OCI-LY3 (cell line): ENCODE measurements at regions not wholly inside any gene's neighbourhood (a gene's known extent, or its start where the extent isn't known, plus 50 kb on each side); places are given as distances from the start of the nearest gene placed in this dataset.

Experiments
- H2AFZ ChIP-seq: fragments of 200-600, 300-600 bp; shearing (Covaris generic); 2 replicates; pipeline ENCODE4 v1.6.0; 2014; ENCODE audit warnings: antibody characterized with exemption, low read depth, low read length
- H3K27ac ChIP-seq: fragments of 200-600, 300-600 bp; sonication (generic); 2 replicates; pipeline ENCODE4 v1.5.1; 2014; ENCODE audit warnings: mild to moderate bottlenecking, low read length, moderate library complexity, mixed read lengths
- H3K27me3 ChIP-seq: fragments of 200-600, 300-600 bp; sonication (generic); 2 replicates; pipeline ENCODE4 v1.6.1; 2014; ENCODE audit warnings: low read depth, low read length, mixed read lengths
- H3K36me3 ChIP-seq: fragments of 200-600, 300-600 bp; sonication (generic); replicated peaks from 2 replicates; pipeline ENCODE3; 2014; ENCODE audit warnings: low read depth, low read length, mixed read lengths
- H3K4me1 ChIP-seq: fragments of 300-600, 200-600 bp; sonication (generic); 2 replicates; pipeline ENCODE4 v1.6.1; 2014; ENCODE audit warnings: low read length, mixed read lengths
- H3K4me2 ChIP-seq: fragments of 200-600, 300-600 bp; sonication (generic); 2 replicates; pipeline ENCODE4 v1.6.1; 2014; ENCODE audit warnings: low read length, mixed read lengths
- H3K4me3 ChIP-seq: fragments of 300-600, 200-600 bp; sonication (generic); 2 replicates; pipeline ENCODE4 v1.5.1; 2014; ENCODE audit warnings: antibody characterized with exemption, mild to moderate bottlenecking, low read length, moderate library complexity
- H3K79me2 ChIP-seq: fragments of 300-600, 200-600 bp; shearing (Covaris generic); 2 replicates; pipeline ENCODE4 v1.6.1; 2014; ENCODE audit warnings: mild to moderate bottlenecking, low read length, mixed read lengths
- H3K9ac ChIP-seq: fragments of 300-600, 200-600 bp; shearing (Covaris generic); 2 replicates; pipeline ENCODE4 v1.6.0; 2014; ENCODE audit warnings: mild to moderate bottlenecking, low read length, moderate library complexity
- H3K9me3 ChIP-seq: fragments of 200-600, 300-600 bp; shearing (Covaris generic); 2 replicates; pipeline ENCODE4 v1.6.1; 2014; ENCODE audit warnings: low read length, mixed read lengths; ENCODE audit not compliant: insufficient read depth
- H4K20me1 ChIP-seq: fragments of 200-600, 300-600 bp; sonication (generic); 2 replicates; pipeline ENCODE4 v1.6.1; 2016; ENCODE audit warnings: low read length, mixed read lengths; ENCODE audit not compliant: insufficient read depth
- CTCF ChIP-seq: fragments of 200-600, 300-600 bp; sonication (generic); IDR thresholded peaks from 2 replicates; pipeline ENCODE4 v1.5.1; 2014; ENCODE audit warnings: antibody characterized with exemption, low read length, low read depth
- EZH2phosphoT487 ChIP-seq: fragments of 200-600 bp; shearing (Covaris generic); IDR thresholded peaks from 2 replicates; pipeline ENCODE4 v1.6.1; 2018; ENCODE audit warnings: antibody characterized with exemption, mixed run types, low read depth

GRCh38 chr11:10918275-10918674 is 60.4 kb upstream of the ZBED5 start:
- no peaks in the 10 kb centered on the region for H4K20me1 ChIP-seq
- H3K27ac ChIP-seq, result no peak overlapping the region
- no peaks in the 10 kb centered on the region for H3K79me2 ChIP-seq
- H3K4me1 ChIP-seq, result no peaks in the 10 kb centered on the region
- no peaks in the 10 kb centered on the region for H3K27me3 ChIP-seq
- no peaks in the 10 kb centered on the region for H3K36me3 ChIP-seq
- H3K9me3 ChIP-seq, result no peaks in the 10 kb centered on the region
- H3K4me3 ChIP-seq, result no peak overlapping the region
- no peak overlapping the region for H3K9ac ChIP-seq
- H3K4me2 ChIP-seq, result no peak overlapping the region
- no peak overlapping the region for H2AFZ ChIP-seq
- no peak for TF ChIP-seq EZH2phosphoT487
- TF ChIP-seq CTCF, result no peak

DNA sequence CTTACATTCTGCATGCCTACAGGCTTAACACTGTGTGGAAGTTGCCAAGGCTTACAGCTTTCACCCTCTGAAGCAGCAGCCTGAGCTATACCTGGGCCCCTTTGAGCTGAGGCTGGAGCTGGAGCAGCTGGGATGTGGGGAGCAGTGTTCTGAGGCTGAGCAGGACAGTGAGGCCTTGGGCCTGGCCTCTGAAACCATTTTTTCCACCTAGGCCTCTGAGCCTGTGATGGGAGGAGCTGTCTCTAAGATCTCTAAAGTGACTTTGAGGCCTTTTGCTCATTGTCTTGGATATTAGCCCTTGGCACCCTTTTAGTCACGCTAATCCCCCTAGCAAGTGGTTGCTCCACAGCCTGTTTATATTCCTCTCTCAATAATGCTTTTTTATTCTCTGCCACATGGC is 59.9 kb upstream of the ZBED5 start:
- H3K27me3 ChIP-seq, result no peaks in the 10 kb centered on the region
- no peaks in the 10 kb centered on the region for H4K20me1 ChIP-seq
- H3K4me3 ChIP-seq, result no peak overlapping the region
- H3K4me1 ChIP-seq, result no peaks in the 10 kb centered on the region
- H3K9me3 ChIP-seq, result no peaks in the 10 kb centered on the region
- no peak overlapping the region for H2AFZ ChIP-seq
- no peaks in the 10 kb centered on the region for H3K36me3 ChIP-seq
- no peak overlapping the region for H3K27ac ChIP-seq
- H3K79me2 ChIP-seq, result no peaks in the 10 kb centered on the region
- no peak overlapping the region for H3K4me2 ChIP-seq
- TF ChIP-seq EZH2phosphoT487, result no peak
- no peak for TF ChIP-seq CTCF
- no peak overlapping the region for H3K9ac ChIP-seq

GRCh38 chr11:10916665-10917064 is 58.8 kb upstream of the ZBED5 start:
- Histone ChIP-seq H3K4me2 (no peak overlapping the region), H3K36me3 (no peaks in the 10 kb centered on the region), H3K27ac (no peak overlapping the region), H3K4me1 (no peaks in the 10 kb centered on the region), H4K20me1 (no peaks in the 10 kb centered on the region), H3K9ac (no peak overlapping the region), H3K79me2 (no peaks in the 10 kb centered on the region), H2AFZ (no peak overlapping the region), H3K4me3 (no peak overlapping the region), H3K9me3 (no peaks in the 10 kb centered on the region), H3K27me3 (no peaks in the 10 kb centered on the region)
- TF ChIP-seq CTCF (no peak), EZH2phosphoT487 (no peak)

GRCh38 chr11:10914050-10914449 is 56.2 kb upstream of the ZBED5 start:
- Histone ChIP-seq H4K20me1 (no peaks in the 10 kb centered on the region), H3K4me3 (no peak overlapping the region), H3K9me3 (no peaks in the 10 kb centered on the region), H2AFZ (no peak overlapping the region), H3K4me1 (no peaks in the 10 kb centered on the region), H3K9ac (no peak overlapping the region), H3K36me3 (no peaks in the 10 kb centered on the region), H3K27me3 (no peaks in the 10 kb centered on the region), H3K79me2 (no peaks in the 10 kb centered on the region), H3K27ac (no peak overlapping the region), H3K4me2 (no peak overlapping the region)
- TF ChIP-seq EZH2phosphoT487 (no peak), CTCF (no peak)
